Stimulated activated CD4-positive, alpha-beta T cell treated with anti-CD3 and anti-CD28 coated beads, Interleukin-4, amount 100 ng/mL, for 1 hour (primary cell): ENCODE measurements at regions not wholly inside any gene's neighbourhood (a gene's known extent, or its start where the extent isn't known, plus 50 kb on each side); places are given as distances from the start of the nearest gene placed in this dataset.
"Not testable (repeated sequence)": the region's sequence is repeated elsewhere in the genome, so short reads cannot be mapped to it uniquely, and the experiment has no call there.

Experiments used
- DNase-seq: peaks from one replicate; pipeline ENCODE4 v3.0.0-alpha.2; 2020

- no peak for DNase-seq
Measured at GRCh38 chr2:21194147-21194546, 70.4 kb downstream of the TDRD15 start.

- DNase-seq = no peak
Measured at GRCh38 chr2:21194858-21195271, 71.1 kb downstream of the TDRD15 start.

- no peak for DNase-seq
Measured at GRCh38 chr2:21195326-21195725, 71.6 kb downstream of the TDRD15 start.

- no peak for DNase-seq
Measured at GRCh38 chr2:21198637-21199036, 74.9 kb downstream of the TDRD15 start.

- DNase-seq = no peak
Measured at GRCh38 chr2:21203976-21204375, 80.2 kb downstream of the TDRD15 start.

- not testable (repeated sequence) for DNase-seq
Measured at GRCh38 chr2:21214085-21214484, 90.3 kb downstream of the TDRD15 start.

GRCh38 chr2:21217442-21217841 is 93.7 kb downstream of the TDRD15 start:
- no peak for DNase-seq

- DNase-seq = no peak
Measured at GRCh38 chr2:21220930-21221329, 97.2 kb downstream of the TDRD15 start.

- DNase-seq = no peak
Measured at GRCh38 chr2:21223618-21224017, 99.8 kb downstream of the TDRD15 start.

- no peak for DNase-seq
Measured at GRCh38 chr2:21228041-21228895, 104.5 kb downstream of the TDRD15 start.

GRCh38 chr2:21229302-21229701 is 105.5 kb downstream of the TDRD15 start:
- DNase-seq = no peak

- no peak for DNase-seq
Measured at GRCh38 chr2:21230140-21230539, 106.4 kb downstream of the TDRD15 start.

GRCh38 chr2:21231985-21232384 is 108.2 kb downstream of the TDRD15 start:
- DNase-seq = no peak

- DNase-seq = no peak
Measured at GRCh38 chr2:21233194-21233593, 109.4 kb downstream of the TDRD15 start.

- no peak for DNase-seq
Measured at GRCh38 chr2:21234001-21234400, 110.2 kb downstream of the TDRD15 start.

- DNase-seq = no peak
Measured at GRCh38 chr2:21234464-21235120, 110.8 kb downstream of the TDRD15 start.

- DNase-seq = not testable (repeated sequence)
Measured at GRCh38 chr2:21239749-21240148, 116.0 kb downstream of the TDRD15 start.

- no peak for DNase-seq
Measured at GRCh38 chr2:21244161-21244560, 120.4 kb downstream of the TDRD15 start.

- no peak for DNase-seq
Measured at GRCh38 chr2:21245565-21245964, 121.8 kb downstream of the TDRD15 start.

- DNase-seq = no peak
Measured at GRCh38 chr2:21249367-21249766, 125.6 kb downstream of the TDRD15 start.

GRCh38 chr2:21250673-21251072 is 126.9 kb downstream of the TDRD15 start:
- DNase-seq = no peak

GRCh38 chr2:21251216-21251980 is 127.6 kb downstream of the TDRD15 start:
- no peak for DNase-seq

- no peak for DNase-seq
Measured at GRCh38 chr2:21253311-21254027, 129.7 kb downstream of the TDRD15 start.
